NB4 (cell line): ENCODE measurements at regions not wholly inside any gene's neighbourhood (a gene's known extent, or its start where the extent isn't known, plus 50 kb on each side); places are given as distances from the start of the nearest gene placed in this dataset.

Experiments
- MYC ChIP-seq: IDR thresholded peaks from 2 replicates; pipeline ENCODE4 v1.6.1; 2011; ENCODE audit warnings: low read depth, low read length
- POLR2A ChIP-seq: IDR thresholded peaks from 2 replicates; pipeline ENCODE4 v1.6.1; 2011; ENCODE audit warnings: mild to moderate bottlenecking; ENCODE audit not compliant: insufficient read length; ENCODE audit errors: extremely low read depth
- TF ChIP-seq, protein P1 (sequence below): IDR thresholded peaks from one replicate; pipeline ENCODE4 v1.5.1; 2012; ENCODE audit warnings: low read depth, low read length
- TF ChIP-seq, protein P2 (sequence below): IDR thresholded peaks from 2 replicates; pipeline ENCODE4 v1.6.1; 2011; ENCODE audit warnings: low read depth, low read length

DNA sequence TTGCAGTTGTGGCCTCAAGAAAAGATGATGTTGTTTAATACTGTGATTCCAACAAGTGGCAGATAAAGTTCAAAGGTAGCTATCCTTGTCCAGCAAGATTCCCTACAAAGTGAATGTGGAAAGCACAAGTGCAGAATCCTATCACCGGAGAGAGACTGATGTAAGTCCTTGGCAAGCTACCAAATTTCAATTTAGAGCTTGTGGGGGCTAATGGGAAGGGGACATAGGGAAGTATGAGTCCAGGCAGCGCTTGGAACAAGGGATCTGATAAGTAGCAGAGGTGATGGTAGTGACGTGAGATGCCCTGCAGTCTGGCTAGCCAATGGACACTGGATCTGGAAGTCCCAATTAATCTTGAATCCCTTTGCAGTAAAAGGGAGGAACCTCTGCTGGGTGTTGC, 165.2 kb upstream of the DTNA start:
- TF ChIP-seq POLR2A, result no peak
- TF ChIP-seq, protein P1, sequence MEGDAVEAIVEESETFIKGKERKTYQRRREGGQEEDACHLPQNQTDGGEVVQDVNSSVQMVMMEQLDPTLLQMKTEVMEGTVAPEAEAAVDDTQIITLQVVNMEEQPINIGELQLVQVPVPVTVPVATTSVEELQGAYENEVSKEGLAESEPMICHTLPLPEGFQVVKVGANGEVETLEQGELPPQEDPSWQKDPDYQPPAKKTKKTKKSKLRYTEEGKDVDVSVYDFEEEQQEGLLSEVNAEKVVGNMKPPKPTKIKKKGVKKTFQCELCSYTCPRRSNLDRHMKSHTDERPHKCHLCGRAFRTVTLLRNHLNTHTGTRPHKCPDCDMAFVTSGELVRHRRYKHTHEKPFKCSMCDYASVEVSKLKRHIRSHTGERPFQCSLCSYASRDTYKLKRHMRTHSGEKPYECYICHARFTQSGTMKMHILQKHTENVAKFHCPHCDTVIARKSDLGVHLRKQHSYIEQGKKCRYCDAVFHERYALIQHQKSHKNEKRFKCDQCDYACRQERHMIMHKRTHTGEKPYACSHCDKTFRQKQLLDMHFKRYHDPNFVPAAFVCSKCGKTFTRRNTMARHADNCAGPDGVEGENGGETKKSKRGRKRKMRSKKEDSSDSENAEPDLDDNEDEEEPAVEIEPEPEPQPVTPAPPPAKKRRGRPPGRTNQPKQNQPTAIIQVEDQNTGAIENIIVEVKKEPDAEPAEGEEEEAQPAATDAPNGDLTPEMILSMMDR, result no peak
- TF ChIP-seq, protein P2, sequence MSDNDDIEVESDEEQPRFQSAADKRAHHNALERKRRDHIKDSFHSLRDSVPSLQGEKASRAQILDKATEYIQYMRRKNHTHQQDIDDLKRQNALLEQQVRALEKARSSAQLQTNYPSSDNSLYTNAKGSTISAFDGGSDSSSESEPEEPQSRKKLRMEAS, result no peak
- TF ChIP-seq MYC, result no peak
